Stimulated activated CD4-positive, alpha-beta T cell treated with anti-CD3 and anti-CD28 coated beads, Interleukin-12 subunit alpha, Interleukin-12 subunit beta, amount 100 ng/mL, for 48 hours (primary cell): ENCODE measurements at regions not wholly inside any gene's neighbourhood (a gene's known extent, or its start where the extent isn't known, plus 50 kb on each side); places are given as distances from the start of the nearest gene placed in this dataset.

Experiments
- DNase-seq, 3 donors: peaks; one replicate each; pipeline ENCODE4 v3.0.0-alpha.2; 2020; ENCODE audit warnings: low read depth in 2 of 3, low spot score in 1 of 3

DNA sequence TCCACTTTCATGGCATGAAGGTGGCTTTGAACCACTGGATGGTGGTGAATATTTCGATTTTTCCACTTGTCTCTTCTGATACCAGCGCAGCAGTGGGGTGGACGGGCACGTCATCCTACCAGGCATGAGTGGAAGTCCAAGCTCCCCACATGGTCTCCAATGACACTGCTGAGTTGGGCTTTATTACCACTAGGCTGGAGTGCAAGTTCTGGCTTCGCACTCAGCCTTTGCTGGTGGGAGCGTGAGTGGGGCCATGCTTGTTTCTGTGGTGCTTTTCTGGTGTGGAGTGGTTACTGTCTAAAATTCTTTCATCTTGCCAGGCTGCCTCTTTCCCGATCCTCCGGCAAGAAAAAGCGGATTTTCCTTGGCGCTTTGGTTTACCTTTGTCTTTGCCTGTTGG lies 70.1 kb upstream of the SDK1 start:
- no peak for DNase-seq

DNA sequence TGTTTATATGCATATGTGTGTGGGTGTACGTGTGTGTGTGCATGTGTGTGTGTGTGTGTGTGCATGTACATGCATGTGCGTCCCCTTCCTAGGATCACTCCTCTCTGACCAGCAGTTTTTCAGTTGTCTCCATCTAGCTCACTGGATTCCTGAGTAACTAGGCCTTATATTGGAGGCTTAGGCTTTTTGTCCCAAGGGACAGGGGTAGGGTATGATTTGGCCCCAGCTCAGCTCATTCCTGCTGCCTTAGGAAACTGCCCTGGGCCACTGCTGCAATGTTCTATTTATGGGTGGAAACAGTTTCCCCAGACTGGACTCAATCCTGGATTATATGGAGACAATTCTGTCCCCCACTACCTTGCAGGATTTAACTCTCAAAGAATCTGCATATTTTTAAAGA lies 68.8 kb upstream of the SDK1 start:
- DNase-seq, result no peak

DNA sequence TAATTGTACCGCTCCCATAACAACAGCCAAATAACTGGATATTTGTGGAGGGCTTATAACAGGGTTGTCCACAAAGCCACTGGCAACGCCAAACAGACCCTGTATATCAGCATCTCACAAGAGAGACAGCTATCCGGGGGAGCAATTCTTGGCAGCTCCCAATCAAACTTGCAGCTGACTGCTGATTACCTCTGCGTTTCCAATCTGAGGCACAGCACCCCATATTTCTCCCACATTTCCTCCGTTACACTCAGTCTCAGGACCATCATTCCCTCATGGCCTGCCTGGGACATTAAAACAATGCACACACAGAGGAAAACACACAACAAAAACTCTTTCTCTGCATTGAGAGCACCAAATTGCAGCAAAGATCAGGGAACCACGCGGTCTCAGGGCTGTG lies 67.8 kb upstream of the SDK1 start:
- no peak for DNase-seq

DNA sequence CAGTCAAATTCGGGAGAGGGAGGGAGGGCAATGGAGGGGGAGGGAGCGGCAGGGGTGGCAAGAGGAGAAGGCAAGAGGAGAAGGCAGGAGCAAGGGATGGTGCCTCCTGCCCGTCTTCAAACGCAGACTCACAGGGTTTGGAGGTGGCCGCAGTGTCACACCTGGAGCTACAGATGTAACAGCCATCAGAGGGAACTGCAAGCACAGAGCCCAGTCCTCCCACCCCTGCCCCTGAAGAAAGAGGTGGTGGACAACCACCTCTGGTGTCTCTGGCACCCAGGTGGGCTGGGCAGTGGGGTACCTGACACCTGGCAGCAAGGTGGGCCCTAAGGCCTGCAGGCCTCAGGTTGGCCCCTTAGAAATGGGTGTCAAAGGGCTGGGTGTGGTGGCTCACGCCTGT lies 67.0 kb upstream of the SDK1 start:
- no peak for DNase-seq

DNA sequence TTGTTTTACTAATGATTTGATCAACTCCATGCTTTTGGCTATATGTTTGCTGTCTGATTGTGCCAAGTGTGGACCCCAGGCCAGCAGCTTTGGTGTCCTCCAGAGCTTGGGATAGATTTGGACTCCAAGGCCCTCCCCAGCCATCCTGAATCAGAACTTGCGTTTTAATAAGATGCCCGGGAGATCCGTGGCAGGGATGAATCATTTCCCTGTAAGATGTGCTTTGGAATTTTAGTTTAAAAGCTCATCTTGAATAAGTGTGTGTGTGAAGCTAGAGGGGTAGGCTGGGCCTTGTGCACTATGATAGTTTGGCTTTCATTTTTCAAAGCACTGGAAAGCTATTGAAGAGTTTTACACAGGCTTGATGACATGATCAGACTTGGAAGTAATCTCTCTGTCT lies 66.2 kb upstream of the SDK1 start:
- DNase-seq, result no peak

DNA sequence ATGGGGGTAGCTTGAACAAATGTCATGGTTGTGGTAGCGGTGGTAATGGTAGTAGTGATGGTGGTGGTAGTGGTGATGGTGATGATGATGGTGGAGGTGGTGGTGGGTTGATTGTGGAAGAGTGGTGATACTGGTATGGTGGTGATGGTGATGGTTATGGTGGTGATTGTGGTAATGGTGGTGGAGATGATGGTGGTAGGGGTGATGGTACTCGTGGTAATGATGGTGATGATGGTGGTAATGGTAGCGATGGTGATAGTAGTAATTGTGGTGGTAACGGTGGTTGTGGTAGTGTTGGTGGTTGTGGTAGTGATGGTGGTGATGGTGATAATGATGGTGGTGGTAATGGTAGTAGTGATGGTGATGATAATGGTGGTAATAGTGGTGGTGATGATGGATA lies 65.7 kb upstream of the SDK1 start:
- DNase-seq, result no peak

DNA sequence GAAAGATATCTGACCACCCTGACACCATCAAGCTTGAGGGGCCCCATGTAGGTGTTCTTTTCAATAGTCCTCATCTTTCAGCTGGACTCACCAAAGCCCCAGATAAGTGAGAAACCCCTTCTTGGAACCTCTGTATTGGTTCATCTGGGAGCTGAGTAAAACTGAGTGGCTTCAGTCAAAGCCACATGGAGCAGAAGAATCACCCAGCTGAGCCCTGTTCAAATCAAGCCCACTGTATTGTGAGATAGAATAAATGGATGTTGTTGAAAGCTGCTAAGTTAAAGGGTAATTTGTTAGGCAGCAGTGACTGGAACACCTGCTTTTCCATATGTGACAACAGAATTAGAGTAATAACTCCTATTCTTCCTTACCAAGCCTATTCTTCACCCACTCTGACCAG lies 64.8 kb upstream of the SDK1 start:
- DNase-seq, result no peak

DNA sequence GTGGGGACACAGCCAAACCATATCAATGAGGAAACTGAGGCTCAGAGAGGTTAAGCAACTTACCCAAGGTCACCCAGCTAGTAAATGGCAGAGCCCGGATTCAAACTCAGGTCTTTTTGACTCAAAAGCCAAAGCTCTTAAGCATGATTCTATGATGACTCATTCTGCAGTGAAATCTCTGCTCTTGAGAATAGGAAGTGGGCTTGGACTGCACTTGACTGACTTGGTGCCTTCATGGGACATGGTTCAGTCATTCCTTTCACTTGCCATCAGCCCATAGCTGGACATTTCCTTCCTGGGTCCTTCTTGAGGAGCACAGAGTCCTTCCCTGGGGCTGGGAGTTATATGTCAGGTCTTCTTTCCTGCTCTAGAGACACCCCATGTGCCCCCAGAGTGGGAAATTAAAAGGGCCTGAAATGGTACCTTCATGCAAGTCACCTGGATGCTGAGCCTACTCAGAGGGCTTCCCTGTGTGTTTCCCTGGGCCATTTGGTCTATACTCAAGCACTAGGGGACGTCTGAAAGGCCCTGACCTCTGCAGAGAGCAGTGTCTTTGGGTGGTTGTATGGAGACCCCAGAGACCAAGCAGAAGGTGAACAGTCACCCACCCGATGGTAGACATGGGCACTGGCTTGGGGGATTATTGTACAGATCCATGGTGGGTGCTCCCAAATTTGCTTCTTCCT lies 62.4 kb upstream of the SDK1 start:
- DNase-seq, result no peak

DNA sequence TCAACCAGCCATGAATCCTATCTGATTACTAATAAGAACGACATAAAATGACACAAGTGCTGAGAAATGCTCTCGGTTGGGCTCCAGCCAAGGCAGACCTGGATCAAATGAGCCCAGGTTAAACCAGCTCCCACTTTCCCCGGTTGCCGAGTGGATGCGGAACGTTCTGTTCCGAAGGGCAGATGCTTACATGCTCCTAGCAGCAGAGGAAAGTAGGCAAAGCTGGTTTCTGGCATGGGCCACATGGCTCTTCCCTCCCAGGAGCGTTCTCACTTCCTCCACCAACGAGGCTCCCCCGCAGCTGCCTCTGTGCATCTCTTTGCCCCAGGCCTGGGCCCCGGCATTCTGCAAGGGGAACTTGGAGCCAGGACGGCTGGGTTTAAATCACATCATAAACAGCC lies 61.8 kb upstream of the SDK1 start:
- no peak for DNase-seq

DNA sequence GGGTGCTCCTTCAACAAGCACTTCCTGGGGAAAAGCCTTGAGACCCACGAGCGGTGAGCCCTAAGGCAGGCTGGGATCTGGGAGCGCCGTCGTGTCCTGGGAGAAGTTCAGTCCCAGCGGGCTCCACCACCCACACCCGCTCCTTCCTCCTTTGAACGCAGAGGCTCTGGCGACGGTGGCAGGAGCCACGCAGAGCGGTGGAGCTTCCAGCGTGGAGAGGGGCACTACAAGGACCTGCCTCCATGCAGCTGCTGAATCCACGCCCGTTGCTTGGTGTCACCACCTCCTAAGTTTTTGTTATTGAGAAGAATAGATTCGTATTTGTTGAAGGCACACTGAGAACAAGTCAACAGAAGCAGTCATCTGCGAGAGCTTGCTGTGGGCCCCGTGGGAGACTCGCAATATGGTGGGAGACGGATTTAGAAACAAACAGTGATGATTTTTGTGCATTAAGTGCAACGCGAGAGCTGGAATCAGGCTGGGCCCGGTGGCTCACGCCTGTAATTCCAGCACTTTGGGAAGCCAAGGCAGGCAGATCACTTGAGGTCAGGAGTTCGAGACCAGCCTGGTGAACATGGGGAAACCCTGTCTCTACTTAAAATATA lies 60.1 kb upstream of the SDK1 start:
- no peak for DNase-seq

DNA sequence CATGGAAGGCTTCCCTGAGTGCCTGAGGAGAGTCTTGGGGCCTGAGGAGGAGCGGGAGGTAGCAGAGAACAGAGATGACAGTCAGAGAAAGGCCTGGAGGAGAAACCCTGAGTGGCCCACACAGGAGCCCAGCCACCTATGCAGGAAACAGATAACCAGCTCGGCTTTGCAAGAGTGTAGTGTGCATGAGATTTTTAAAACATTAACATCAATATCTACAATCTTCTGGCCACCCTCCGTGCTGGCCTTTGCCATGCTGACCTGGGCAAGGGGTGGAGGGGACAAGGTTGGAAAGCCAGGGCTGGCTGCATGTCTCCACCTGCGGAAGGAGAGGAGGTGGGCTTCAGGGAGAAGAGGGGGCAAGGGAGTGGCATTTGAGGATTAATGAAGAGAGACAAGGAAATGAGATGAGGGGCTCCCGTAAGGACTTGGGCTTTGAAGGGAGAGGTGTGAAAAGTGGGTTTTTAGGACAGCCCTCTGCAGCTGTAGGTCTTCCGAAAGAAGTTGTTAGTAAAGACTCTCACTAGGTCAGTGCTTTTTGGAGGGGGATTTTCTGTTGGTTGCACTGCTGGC lies 59.3 kb upstream of the SDK1 start:
- no peak for DNase-seq

DNA sequence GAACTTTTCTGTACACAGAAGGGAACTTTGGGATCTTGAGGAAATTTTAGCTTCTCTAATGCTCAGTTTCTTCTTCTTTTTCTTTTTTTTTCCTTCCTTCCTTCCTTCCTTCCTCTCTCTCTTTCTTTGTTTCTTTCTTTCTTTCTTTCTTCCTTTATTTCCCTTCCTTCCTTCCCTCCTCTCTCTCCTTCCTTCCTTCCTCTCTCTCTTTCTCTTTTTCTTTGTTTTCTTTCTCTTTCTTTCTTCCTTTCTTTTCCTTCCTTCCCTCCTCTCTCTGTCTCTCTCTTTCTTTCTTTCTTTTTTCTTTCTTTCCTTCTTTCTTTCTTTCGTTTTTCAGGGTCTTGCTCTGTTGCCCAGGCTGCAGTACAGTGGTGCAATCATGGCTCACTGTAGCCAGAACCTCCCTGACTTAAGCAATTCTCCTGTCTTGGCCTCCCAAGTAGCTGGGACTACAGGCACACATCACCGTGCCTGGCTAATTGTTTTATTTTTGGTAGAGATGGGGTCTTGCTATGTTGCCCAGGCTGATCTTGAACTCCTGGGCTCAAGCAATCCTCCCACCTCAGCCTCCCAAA lies 58.6 kb upstream of the SDK1 start:
- DNase-seq, result no peak

DNA sequence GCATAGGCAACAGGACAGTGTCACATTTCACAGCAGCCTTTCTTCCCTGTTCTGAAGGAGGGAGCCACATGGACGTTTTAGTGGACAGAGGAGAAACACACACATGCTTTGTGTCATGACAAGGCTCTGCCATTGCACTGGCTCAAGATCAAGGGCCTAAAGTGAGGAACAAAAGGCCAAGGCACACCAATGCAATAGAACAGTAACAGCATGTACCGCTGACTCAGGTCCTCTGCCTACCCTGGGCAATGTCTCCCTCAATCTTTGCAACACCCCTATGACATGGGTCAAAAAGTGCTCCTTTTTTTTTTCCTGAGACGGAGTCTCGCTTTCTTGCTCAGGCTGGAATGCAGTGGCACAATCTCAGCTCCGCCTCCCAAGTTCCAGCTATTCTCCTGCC lies 57.8 kb upstream of the SDK1 start:
- no peak for DNase-seq

DNA sequence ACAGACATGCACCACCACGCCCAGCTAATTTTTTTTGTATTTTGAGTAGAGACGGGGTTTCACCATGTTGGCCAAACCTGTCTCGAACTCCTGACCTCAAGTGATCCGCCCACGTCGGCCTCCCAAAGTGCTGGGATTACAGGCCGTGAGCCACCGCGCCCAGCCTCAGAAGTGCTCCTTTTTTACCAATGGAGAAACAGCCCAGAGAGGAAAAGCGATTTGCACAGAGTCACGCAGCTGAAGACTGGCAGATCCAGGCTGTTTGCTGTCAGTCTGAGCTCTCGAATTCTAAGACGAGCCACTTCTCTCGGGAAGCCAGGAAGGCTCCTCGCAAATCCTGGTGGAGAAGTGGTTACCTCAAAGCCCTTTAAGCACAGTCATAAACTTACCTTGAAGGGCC lies 57.4 kb upstream of the SDK1 start:
- no peak for DNase-seq

DNA sequence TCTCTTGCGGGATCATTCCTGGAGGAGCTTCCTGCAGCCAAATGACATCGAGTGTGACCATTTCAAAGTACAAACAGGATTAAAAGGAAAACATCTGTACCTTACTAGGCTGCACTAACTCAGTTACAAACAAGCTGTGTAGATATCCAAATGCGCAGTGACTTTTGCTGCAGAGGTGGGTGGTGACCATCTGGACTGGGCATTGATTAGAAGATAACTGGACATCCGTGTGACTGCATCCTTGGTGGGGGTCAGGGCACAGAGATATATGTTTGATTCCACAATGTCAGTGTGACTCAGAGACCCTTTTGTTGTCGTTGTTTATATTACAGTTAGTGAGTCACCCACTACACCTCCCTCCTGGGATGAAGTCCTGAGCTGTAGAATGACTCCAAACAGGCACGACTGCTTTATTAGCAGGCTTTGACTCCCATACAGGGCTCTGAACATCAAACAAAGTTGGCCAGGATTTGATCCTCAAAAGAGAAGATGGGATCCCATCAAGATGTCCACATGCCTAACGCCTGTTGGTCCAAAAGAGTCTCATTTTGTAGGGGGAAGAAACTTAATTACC lies 56.7 kb upstream of the SDK1 start:
- no peak for DNase-seq

DNA sequence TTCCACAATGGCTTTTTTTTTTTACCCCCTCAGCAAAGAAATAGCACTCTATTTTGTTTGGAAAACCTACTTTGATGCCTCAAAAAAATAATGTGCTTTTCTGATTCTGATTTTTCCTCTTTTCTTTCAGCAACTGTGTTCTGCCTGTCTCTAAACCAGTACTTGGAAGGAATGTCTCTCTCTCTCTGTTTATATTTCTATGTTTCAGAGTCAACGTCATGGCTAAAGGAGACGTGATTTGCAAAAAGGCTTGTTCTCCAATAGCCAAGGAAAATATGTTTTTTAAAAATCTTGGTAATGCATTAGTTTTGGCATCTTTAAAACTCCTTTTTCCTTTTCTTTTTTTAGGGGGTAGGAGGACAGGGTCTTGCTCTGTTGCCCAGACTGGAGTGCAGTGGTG lies 56.0 kb upstream of the SDK1 start:
- no peak for DNase-seq

DNA sequence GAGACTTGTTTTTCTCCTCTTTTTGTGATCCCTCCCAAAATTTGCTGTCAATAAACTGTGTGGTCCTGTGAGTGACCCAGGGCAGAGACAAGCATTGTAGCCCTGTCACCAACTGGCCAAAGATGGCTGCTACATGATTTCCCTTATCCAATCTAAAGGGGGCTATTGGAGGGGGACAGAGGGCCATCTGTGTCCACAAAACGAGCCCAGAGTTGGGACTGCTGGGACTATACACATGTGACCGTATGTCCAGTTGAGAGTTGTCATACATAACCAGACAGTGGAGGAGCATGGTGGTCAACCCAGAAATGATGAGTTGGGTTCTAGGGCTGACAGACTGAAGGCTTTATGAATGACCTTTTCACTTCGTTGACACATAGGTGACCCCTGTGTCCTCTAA lies 55.3 kb upstream of the SDK1 start:
- no peak for DNase-seq

DNA sequence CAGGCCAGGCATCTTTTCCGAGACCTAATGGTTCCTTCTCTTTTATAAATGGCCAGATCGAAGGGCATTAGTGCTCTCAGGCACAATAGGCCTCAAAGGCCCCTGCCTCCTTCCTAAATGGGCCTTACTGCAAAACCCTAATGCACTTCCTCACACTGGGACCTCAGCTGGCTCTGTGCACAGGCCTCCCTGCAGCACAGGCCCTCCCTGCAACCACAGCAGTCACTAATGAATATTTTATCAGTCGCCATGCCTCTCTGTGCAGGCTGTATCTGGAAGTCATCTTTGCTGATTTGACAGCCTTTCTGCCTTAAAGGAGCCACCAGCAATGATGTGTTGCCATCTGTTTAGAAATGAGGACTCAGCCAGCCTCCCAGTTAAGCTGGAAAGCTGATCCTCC lies 54.9 kb upstream of the SDK1 start:
- DNase-seq, result no peak

DNA sequence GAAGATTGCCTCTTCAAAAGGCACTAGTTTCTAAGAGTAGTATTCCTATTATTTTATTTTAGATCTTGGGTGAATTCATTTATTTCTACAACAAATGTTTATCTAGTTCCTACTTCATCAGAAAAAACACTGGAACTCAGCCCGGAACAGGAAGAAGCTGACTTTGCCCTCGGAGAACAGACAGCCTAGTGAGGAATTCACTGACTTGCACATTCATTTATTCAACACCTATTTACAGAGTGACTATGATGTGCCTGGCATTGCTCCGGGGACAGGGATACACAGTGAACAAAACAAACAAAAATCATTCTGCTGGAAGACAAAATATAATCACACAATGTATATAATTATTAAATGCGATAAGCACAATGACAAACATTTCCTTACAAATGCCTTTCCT lies 54.4 kb upstream of the SDK1 start:
- DNase-seq, result no peak

DNA sequence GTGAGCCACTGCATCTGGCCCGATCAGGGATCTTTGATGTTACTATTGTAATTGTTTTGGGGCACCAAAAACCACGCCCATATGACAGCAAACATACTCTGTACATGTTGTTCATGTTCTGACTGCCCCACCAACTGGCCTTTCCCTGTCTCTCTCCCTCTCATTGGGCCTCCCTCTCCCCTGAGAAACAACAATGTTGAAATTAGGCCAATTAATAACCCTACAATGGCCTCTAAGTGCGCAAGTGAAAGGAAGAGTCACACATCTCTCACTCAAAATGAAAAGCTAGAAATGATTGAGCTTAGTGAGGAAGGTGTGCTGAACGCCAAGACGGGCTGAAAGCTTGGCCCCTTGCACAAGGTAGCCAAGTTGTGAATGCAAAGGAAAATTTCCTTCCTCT lies 50.3 kb upstream of the SDK1 start:
- DNase-seq, result no peak
